HEK293T (cell line): ENCODE measurements at regions not wholly inside any gene's neighbourhood (a gene's known extent, or its start where the extent isn't known, plus 50 kb on each side); places are given as distances from the start of the nearest gene placed in this dataset.

Source experiments
- CTBP1 ChIP-seq: fragments of 450-650 bp; IDR thresholded peaks from 2 replicates; pipeline ENCODE4 v1.6.1; 2016; ENCODE audit warnings: borderline replicate concordance
- ELF4 ChIP-seq: fragments of 450-650 bp; IDR thresholded peaks from 2 replicates; pipeline ENCODE4 v1.6.1; 2017; ENCODE audit warnings: antibody characterized with exemption
- FOXK2 ChIP-seq: fragments of 450-650 bp; IDR thresholded peaks from 2 replicates; pipeline ENCODE4 v1.6.1; 2016; ENCODE audit warnings: mild to moderate bottlenecking
- FOXM1 ChIP-seq: fragments of 450-650 bp; IDR thresholded peaks from 2 replicates; pipeline ENCODE4 v1.6.1; 2017; ENCODE audit warnings: mild to moderate bottlenecking, borderline replicate concordance
- HDGF ChIP-seq: fragments of 450-650 bp; IDR thresholded peaks from 2 replicates; pipeline ENCODE4 v1.6.1; 2017; ENCODE audit warnings: antibody characterized with exemption, borderline replicate concordance
- L3MBTL2 ChIP-seq: fragments of 450-650 bp; conservative IDR thresholded peaks from 2 replicates; pipeline ENCODE4 v1.6.1; 2016; ENCODE audit warnings: mild to moderate bottlenecking
- LEF1 ChIP-seq: fragments of 450-650 bp; IDR thresholded peaks from 2 replicates; pipeline ENCODE4 v1.6.1; 2017; ENCODE audit warnings: mild to moderate bottlenecking, borderline replicate concordance
- NFRKB ChIP-seq: fragments of 450-650 bp; IDR thresholded peaks from 2 replicates; pipeline ENCODE4 v1.6.1; 2016; ENCODE audit warnings: mild to moderate bottlenecking, moderate library complexity
- PKNOX1 ChIP-seq: fragments of 450-650 bp; IDR thresholded peaks from 2 replicates; pipeline ENCODE4 v1.6.1; 2016
- SP1 ChIP-seq: fragments of 450-650 bp; IDR thresholded peaks from 2 replicates; pipeline ENCODE4 v1.6.1; 2017
- SUZ12 ChIP-seq: fragments of 450-650 bp; IDR thresholded peaks from 2 replicates; pipeline ENCODE4 v1.6.1; 2016; ENCODE audit warnings: mild to moderate bottlenecking
- TARDBP ChIP-seq: fragments of 450-650 bp; IDR thresholded peaks from 2 replicates; pipeline ENCODE4 v1.6.1; 2016

- TF ChIP-seq FOXM1 (no peak), HDGF (no peak), SUZ12 (no peak), LEF1 (no peak), NFRKB (no peak), CTBP1 (no peak), SP1 (no peak), L3MBTL2 (no peak), TARDBP (no peak), PKNOX1 (no peak), ELF4 (no peak), FOXK2 (no peak)
Observed at GRCh38 chr5:8097146-8097545, 228.2 kb downstream of the MTRR start.
